Spleen (tissue), 11 donors: ENCODE measurements at regions not wholly inside any gene's neighbourhood (a gene's known extent, or its start where the extent isn't known, plus 50 kb on each side); places are given as distances from the start of the nearest gene placed in this dataset.

Source experiments
- DNase-seq: peaks from one replicate; pipeline ENCODE4 v3.0.0-alpha.2; 2020
- H3K27ac ChIP-seq, 8 donors: fragments of 200-600 bp; sonication (generic) in 7 of 8; 1 replicate in 4 of 8; 2 replicates in 4 of 8; pipeline versions ENCODE4 v1.5.0 to v1.8.0; 2016 to 2021; ENCODE audit warnings: inconsistent platforms in 4 of 8, mild to moderate bottlenecking in 4 of 8, moderate library complexity in 1 of 8
- H3K27me3 ChIP-seq, 7 donors: fragments of 200-600 bp; sonication (generic) in 6 of 7; replicated peaks in 1 of 7; 1 replicate in 4 of 7; 2 replicates in 3 of 7; pipeline versions ENCODE4 v1.5.0 to v1.8.0; 2016 to 2021; ENCODE audit warnings: inconsistent platforms in 3 of 7, mild to moderate bottlenecking in 1 of 7
- H3K36me3 ChIP-seq, 6 donors: fragments of 200-600 bp; sonication (generic) in 5 of 6; 1 replicate in 4 of 6; 2 replicates in 2 of 6; pipeline versions ENCODE4 v1.5.0 to v1.8.0; 2016 to 2021; ENCODE audit warnings: inconsistent platforms in 2 of 6
- H3K4me1 ChIP-seq, 6 donors: fragments of 200-600 bp; sonication (generic) in 5 of 6; 1 replicate in 3 of 6; 2 replicates in 3 of 6; pipeline versions ENCODE4 v1.5.0 to v1.8.0; 2016 to 2021; ENCODE audit warnings: inconsistent platforms in 3 of 6
- H3K4me3 ChIP-seq, 8 donors: fragments of 200-600 bp; sonication (generic) in 7 of 8; 1 replicate in 4 of 8; 2 replicates in 4 of 8; pipeline versions ENCODE4 v1.5.0 to v1.8.0; 2016 to 2021; ENCODE audit warnings: inconsistent platforms in 4 of 8, mild to moderate bottlenecking in 4 of 8, moderate library complexity in 2 of 8
- H3K9me3 ChIP-seq, 8 donors: fragments of 200-600 bp; sonication (generic) in 7 of 8; 1 replicate in 4 of 8; 2 replicates in 4 of 8; pipeline versions ENCODE4 v1.5.0 to v1.8.0; 2016 to 2021; ENCODE audit warnings: inconsistent platforms in 4 of 8
- POLR2A ChIP-seq, 3 donors: fragments of 450-650 bp; IDR thresholded peaks; one replicate each; pipeline ENCODE4 v1.5.1; 2017; ENCODE audit warnings: antibody characterized with exemption in 3 of 3, mild to moderate bottlenecking in 1 of 3
- POLR2AphosphoS5 ChIP-seq, 3 donors: sonication (generic); formaldehyde crosslinking; IDR thresholded peaks; one replicate each; pipeline ENCODE4 v1.5.1; 2017; ENCODE audit warnings: antibody characterized with exemption in 3 of 3
- WGBS, 5 donors: extraction: QIAGEN DNeasy Blood & Tissue Kit in 3 of 5; methylation state at CpG; one replicate each; pipeline versions ENCODE4 v1.1.5 to v1.1.7; 2013 to 2018; 5-methylcytosine and 5-hydroxymethylcytosine counted together
- intact Hi-C: fragments of 100-400 bp; cut with DNase I; formaldehyde crosslinking; loops from one replicate; pipeline ENCODE4 v1.15.0; 2023; ENCODE audit warnings: low total_unique reads
- TF ChIP-seq, protein P1 (sequence below), 11 experiments: fragments of 200-600 bp in 7 of 11; fragments of 450-650 bp in 4 of 11; sonication (generic) in 4 of 11; IDR thresholded peaks in 8 of 11; conservative IDR thresholded peaks in 3 of 11; 1 replicate in 7 of 11; 2 replicates in 4 of 11; pipeline versions ENCODE4 v1.4.0 to v1.8.0; 2016 to 2021; ENCODE audit warnings: antibody characterized with exemption in 11 of 11, inconsistent platforms in 4 of 11, mild to moderate bottlenecking in 1 of 11
- donor health status: healthy with polysubstance abuse.
- donor health status: DM: no; HTN: no; CAD: no; lungs with moderate emphysema.
- donor health status: DM: no; HTN: no; CAD: no.
- donor health status: Bipolar disorder and iron deficiency.
- donor health status: healthy.
- donor health status: DM: no; HTN: no; CAD: no.
- donor health status: DM: yes; HTN: yes; CAD: no.

- Histone ChIP-seq H3K9me3 (no peaks in the 10 kb centered on the region), H3K27ac (peak overlapping the region; percentile 24 to 90 (median 85)), H3K4me1 (peaks cover 47 to 88% (median 78%) of the 10 kb centered on the region in 6 donors), H3K4me3 (peak overlapping the region in 1 of 8 donors; percentile 21), H3K27me3 (no peaks in the 10 kb centered on the region), H3K36me3 (no peaks in the 10 kb centered on the region)
- DNase-seq = peak; percentile 83
- intact Hi-C loops = loop anchor here (10.0 kb wide), 1 partner anchor 112 kb away; the partner anchor contains the start of gene B3GNT2
- 34 to 42% (median 39%) methylated on average over 7 of the region's 7 CpGs for WGBS, 5 donors
- TF ChIP-seq POLR2A (IDR thresholded peaks at IDR 0.05) (no peak), POLR2AphosphoS5 (IDR thresholded peaks at IDR 0.05) (peak in 1 of 3 donors; percentile 44)
Observed at GRCh38 chr2:62306751-62307468, 111.0 kb downstream of the B3GNT2 start.

GRCh38 chr2:62305421-62306176 lies 109.7 kb downstream of the B3GNT2 start:
- intact Hi-C loops = loop anchor here (10.0 kb wide), 1 partner anchor 111 kb away; the partner anchor contains the start of gene B3GNT2
- Histone ChIP-seq H3K36me3 (no peaks in the 10 kb centered on the region), H3K9me3 (no peaks in the 10 kb centered on the region), H3K27ac (peak overlapping the region in 7 of 8 donors; percentile 76 to 90 (median 87)), H3K27me3 (no peaks in the 10 kb centered on the region), H3K4me1 (peaks cover 47 to 92% (median 78%) of the 10 kb centered on the region in 6 donors), H3K4me3 (peak overlapping the region in 1 of 8 donors; percentile 38)
- no peak for DNase-seq
- 58 to 63% (median 63%) methylated on average over 12 of the region's 12 CpGs for WGBS, 5 donors
- TF ChIP-seq, protein P1, sequence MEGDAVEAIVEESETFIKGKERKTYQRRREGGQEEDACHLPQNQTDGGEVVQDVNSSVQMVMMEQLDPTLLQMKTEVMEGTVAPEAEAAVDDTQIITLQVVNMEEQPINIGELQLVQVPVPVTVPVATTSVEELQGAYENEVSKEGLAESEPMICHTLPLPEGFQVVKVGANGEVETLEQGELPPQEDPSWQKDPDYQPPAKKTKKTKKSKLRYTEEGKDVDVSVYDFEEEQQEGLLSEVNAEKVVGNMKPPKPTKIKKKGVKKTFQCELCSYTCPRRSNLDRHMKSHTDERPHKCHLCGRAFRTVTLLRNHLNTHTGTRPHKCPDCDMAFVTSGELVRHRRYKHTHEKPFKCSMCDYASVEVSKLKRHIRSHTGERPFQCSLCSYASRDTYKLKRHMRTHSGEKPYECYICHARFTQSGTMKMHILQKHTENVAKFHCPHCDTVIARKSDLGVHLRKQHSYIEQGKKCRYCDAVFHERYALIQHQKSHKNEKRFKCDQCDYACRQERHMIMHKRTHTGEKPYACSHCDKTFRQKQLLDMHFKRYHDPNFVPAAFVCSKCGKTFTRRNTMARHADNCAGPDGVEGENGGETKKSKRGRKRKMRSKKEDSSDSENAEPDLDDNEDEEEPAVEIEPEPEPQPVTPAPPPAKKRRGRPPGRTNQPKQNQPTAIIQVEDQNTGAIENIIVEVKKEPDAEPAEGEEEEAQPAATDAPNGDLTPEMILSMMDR (IDR thresholded peaks at IDR 0.05 in 8 of 11, conservative IDR thresholded peaks at IDR 0.05 in 3 of 11) = no peak
- no peak for TF ChIP-seq POLR2AphosphoS5 (IDR thresholded peaks at IDR 0.05)
- TF ChIP-seq POLR2A (IDR thresholded peaks at IDR 0.05) = no peak

DNA sequence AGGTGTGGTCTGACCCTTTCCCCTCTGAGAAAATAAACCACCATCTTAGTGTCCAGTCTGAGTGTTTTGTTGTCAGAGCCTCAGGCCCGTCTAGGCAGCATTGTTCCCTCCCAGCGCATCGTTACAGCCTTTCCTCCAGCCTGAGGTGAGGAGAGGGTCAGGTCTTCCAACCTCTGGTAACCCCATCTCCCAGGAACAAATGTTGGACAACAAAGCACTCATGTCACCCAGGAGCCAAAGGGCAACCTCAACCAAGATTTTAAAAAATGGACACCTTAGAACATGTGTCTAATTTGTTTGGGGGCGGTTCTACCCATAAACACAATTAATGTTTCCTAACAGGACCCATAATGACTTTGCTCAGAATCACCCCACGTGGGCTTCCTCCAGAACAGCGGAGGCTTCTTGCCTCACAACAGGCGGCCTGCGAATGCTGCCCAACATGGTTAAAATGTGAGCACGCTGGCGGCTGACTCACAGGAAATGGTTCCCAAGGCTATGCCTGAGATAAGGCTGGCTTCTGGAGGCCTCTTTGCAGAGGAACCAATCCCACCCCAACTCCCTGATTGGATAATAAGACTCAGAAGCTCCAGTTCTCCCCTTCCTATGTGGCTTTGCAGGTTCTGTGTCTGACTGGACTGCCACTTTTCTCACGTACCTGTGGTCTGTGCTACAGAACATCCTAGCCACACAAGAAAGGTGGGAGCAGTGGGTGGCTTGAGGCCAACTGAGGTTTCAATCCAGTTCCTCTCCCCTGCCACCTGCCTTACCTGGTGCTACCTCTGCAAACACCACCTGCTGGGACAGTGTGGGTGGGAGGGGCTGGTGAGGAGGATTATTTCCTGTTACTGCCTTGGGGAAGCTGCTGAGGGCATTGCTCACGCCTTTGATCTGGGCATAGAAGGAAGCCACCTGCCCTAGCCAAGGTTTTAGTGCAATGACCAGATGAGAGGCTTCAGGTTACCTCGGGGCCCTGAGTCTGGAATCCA lies 108.8 kb downstream of the B3GNT2 start:
- no peaks in the 10 kb centered on the region for H3K36me3 ChIP-seq
- TF ChIP-seq POLR2AphosphoS5 (IDR thresholded peaks at IDR 0.05) (peak in 2 of 3 donors; percentile 73 to 78), POLR2A (IDR thresholded peaks at IDR 0.05) (no peak)
- TF ChIP-seq, protein P1 (IDR thresholded peaks at IDR 0.05 in 8 of 11, conservative IDR thresholded peaks at IDR 0.05 in 3 of 11) = no peak
- peak overlapping the region in 1 of 8 donors; percentile 38 for H3K4me3 ChIP-seq
- intact Hi-C loops = loop anchor here (10.0 kb wide), 1 partner anchor 110 kb away; the partner anchor contains the start of gene B3GNT2
- H3K27ac ChIP-seq = peak overlapping the region; percentile 48 to 90 (median 85)
- H3K9me3 ChIP-seq = no peaks in the 10 kb centered on the region
- no peaks in the 10 kb centered on the region for H3K27me3 ChIP-seq
- peak; percentile 92 for DNase-seq
- 28 to 38% (median 34%) methylated on average over 8 to 13 of the region's 13 CpGs for whole genome bisulfite sequencing, 5 donors
- H3K4me1 ChIP-seq = peaks cover 40 to 83% (median 71%) of the 10 kb centered on the region in 6 donors

DNA sequence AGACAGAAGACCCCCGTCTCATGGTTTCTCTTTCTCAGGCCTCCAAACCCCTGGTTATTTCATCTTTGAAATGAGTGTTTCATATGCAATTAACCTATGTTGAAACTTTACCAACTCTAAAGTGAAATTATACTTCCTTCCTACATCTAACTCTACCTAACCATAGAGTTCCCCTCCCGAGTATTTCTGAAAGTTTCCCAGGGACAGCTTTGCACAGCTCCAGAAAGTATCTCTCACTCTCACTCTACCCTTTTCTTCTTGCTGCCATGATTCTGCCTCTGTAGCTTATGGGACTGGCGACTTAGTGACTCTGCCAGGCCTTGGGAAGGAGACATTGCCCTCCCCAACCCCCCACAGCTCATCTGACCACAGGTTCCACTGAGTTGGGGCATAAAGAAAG lies 107.9 kb downstream of the B3GNT2 start:
- Histone ChIP-seq H3K27me3 (no peaks in the 10 kb centered on the region), H3K4me3 (peak overlapping the region in 1 of 8 donors; percentile 38), H3K4me1 (peaks cover 33 to 73% (median 63%) of the 10 kb centered on the region in 6 donors), H3K9me3 (no peaks in the 10 kb centered on the region), H3K36me3 (no peaks in the 10 kb centered on the region), H3K27ac (peak overlapping the region in 7 of 8 donors; percentile 76 to 90 (median 87))
- TF ChIP-seq POLR2AphosphoS5 (IDR thresholded peaks at IDR 0.05) (no peak), POLR2A (IDR thresholded peaks at IDR 0.05) (no peak)
- TF ChIP-seq, protein P1 (IDR thresholded peaks at IDR 0.05 in 8 of 11, conservative IDR thresholded peaks at IDR 0.05 in 3 of 11) = no peak
- DNase-seq = no peak
- intact Hi-C loops = loop anchor here (10.0 kb wide), 1 partner anchor 109 kb away; the partner anchor contains the start of gene B3GNT2
- WGBS, 5 donors = 33 to 49% (median 41%) methylated on average over 3 of the region's 3 CpGs
